Breast epithelium (tissue), 3 donors: ENCODE measurements at regions not wholly inside any gene's neighbourhood (a gene's known extent, or its start where the extent isn't known, plus 50 kb on each side); places are given as distances from the start of the nearest gene placed in this dataset.

Experiments
- POLR2AphosphoS5 ChIP-seq, 3 donors: sonication (generic); formaldehyde crosslinking; IDR thresholded peaks; one replicate each; pipeline ENCODE4 v1.6.1; 2017; ENCODE audit warnings: antibody characterized with exemption in 3 of 3
- TF ChIP-seq, protein P1 (sequence below), 3 donors: fragments of 450-650 bp; IDR thresholded peaks; one replicate each; pipeline ENCODE4 v1.5.1; 2016 to 2017; ENCODE audit warnings: antibody characterized with exemption in 3 of 3, mild to moderate bottlenecking in 3 of 3, moderate library complexity in 3 of 3

DNA sequence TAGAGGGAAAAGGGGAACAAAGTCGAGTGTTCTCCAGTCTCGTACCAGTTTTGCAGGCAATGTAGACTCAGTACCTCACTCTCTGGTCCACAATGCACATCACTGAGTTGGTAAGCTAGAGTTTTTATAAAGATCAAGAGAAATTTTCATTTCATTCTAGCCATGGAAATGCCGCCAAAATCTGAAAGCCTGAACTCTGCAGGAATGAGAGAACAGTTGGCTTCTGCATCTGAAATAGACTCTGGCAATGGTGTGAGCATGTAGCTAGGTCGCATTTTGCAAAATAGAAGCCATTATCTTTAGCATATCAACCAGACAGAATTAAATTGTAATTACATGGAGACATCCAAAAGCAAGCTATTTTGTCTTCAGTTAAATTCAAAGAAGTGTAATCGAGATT, 381.0 kb downstream of the NOVA1 start:
- no peak for TF ChIP-seq POLR2AphosphoS5 (IDR thresholded peaks at IDR 0.05)
- TF ChIP-seq, protein P1, sequence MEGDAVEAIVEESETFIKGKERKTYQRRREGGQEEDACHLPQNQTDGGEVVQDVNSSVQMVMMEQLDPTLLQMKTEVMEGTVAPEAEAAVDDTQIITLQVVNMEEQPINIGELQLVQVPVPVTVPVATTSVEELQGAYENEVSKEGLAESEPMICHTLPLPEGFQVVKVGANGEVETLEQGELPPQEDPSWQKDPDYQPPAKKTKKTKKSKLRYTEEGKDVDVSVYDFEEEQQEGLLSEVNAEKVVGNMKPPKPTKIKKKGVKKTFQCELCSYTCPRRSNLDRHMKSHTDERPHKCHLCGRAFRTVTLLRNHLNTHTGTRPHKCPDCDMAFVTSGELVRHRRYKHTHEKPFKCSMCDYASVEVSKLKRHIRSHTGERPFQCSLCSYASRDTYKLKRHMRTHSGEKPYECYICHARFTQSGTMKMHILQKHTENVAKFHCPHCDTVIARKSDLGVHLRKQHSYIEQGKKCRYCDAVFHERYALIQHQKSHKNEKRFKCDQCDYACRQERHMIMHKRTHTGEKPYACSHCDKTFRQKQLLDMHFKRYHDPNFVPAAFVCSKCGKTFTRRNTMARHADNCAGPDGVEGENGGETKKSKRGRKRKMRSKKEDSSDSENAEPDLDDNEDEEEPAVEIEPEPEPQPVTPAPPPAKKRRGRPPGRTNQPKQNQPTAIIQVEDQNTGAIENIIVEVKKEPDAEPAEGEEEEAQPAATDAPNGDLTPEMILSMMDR (IDR thresholded peaks at IDR 0.05): no peak
